ENCODE measurements at regions not wholly inside any gene's neighbourhood (a gene's known extent, or its start where the extent isn't known, plus 50 kb on each side); places are given as distances from the start of the nearest gene placed in this dataset.

- TF ChIP-seq CTCF (optimal IDR thresholded peaks at IDR 0.05 in 1 of 3, IDR thresholded peaks at IDR 0.05 in 1 of 3, conservative IDR thresholded peaks at IDR 0.05 in 1 of 3; ENCODE audit: extremely low read depth in 1 of 3, insufficient read depth in 2 of 3, low read length in 3 of 3): no peak
- TF ChIP-seq EZH2 (IDR thresholded peaks at IDR 0.05; ENCODE audit: low read length): no peak
These were observed 824.9 kb downstream of the KCNJ2 start for GRCh38 chr17:70994194-70994593.

Measured in keratinocyte (primary cell).